ENCODE measurements at regions not wholly inside any gene's neighbourhood (a gene's known extent, or its start where the extent isn't known, plus 50 kb on each side); places are given as distances from the start of the nearest gene placed in this dataset.
"Not testable (repeated sequence)": the region's sequence is repeated elsewhere in the genome, so short reads cannot be mapped to it uniquely, and the experiment has no call there.

DNA sequence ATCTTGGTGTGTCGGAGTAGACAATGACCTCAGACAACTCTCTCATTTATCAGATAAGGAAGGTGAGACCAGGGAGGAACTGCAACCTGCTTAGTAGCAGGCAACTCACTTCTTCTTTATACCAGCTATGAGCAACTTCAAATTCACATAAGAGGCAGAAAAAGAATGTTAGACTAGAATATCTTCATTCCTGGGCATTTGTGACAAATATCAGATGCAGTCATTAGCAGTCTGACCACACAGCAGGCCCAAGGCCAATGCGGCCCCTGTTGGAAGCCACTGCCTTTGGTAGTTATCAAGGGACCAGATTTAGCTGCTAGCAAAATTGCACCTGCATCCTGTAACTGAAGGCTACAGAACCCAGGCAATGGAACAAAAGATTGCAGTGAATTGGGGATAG lies 219.2 kb upstream of the RASGEF1B start:
- no peak overlapping the region for H3K4me3 ChIP-seq (ENCODE audit: low read depth, low read length)

DNA sequence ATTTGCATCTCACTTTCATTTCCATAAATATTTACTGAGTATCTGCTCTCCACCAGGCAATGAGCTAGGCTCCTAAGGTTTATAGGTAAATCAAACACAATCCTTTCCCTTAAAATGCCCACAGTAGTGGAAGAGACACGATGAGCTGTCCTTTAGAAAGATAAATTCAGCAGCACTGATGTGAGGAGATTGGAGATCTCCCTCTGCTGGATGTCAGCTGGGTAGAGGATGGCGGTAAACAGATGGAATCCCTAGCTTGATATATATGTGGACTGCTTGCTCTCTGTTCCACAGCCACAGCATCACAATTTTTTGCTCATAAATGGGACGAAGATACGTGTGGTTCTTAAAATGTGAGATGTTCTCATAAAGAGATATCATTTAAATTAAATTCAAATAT lies 216.4 kb upstream of the RASGEF1B start:
- H3K4me3 ChIP-seq (ENCODE audit: low read depth, low read length) = no peak overlapping the region

DNA sequence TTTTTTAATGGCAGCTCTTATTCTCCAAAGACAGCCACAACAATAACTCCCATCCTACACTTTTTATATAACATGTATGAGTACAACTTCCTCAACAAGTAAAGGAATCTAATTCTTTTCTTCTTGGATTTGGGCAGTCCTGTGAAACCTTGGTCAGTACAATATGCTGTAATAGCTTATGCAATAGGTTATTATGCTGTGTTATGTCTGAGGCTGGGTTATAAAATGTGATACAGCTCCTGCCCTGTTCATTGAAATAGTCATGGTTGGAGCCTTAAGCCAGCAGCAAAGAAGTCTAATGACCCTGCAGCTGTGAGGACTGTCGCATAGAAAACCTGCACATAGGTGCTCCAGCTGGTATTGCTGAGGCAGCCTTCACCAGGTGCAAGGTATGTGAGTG lies 215.8 kb upstream of the RASGEF1B start:
- no peak overlapping the region for H3K4me3 ChIP-seq (ENCODE audit: low read depth, low read length)

DNA sequence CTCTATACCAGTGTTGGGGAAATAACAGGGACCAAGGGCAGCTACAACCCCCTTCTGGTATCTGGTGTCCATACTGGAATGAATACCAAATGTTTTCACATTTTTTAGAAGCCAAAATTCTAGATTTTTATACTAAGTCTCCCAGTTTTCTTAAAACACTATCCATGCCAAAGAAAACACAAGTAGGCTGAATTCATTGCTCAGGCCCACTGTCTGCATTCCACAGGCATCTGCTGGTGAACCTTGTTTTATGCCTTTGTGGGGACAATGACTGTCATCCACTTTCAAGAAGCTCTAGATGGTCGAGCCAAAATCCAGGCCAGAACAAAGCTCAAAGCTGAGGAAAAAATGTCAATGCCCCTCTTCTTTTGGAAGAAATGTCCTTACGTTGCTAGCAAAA lies 213.4 kb upstream of the RASGEF1B start:
- H3K4me3 ChIP-seq (ENCODE audit: low read depth, low read length) = no peak overlapping the region

GRCh38 chr4:81684352-81684751 lies 212.6 kb upstream of the RASGEF1B start:
- no peak overlapping the region for H3K4me3 ChIP-seq (ENCODE audit: low read depth, low read length)

DNA sequence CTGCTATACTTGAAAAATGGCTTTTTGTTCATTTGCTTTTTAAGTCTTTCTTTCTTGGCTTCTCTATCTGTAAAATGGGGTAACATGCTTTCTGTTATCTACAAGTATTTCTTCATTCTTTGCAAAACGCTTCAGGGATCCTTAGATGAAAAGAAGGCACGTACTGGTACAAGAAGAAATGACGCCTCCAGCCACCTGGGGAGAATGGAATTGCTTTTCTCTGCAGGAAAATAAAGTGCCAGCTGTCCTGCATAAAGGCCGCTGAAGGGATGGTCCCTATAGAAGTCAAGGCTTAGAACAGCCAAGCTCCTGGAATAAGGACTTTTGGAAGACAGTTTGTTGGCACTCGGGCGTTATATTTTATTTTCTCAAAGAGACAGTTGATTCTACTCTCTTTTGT lies 210.8 kb upstream of the RASGEF1B start:
- no peak overlapping the region for H3K4me3 ChIP-seq (ENCODE audit: low read depth, low read length)

DNA sequence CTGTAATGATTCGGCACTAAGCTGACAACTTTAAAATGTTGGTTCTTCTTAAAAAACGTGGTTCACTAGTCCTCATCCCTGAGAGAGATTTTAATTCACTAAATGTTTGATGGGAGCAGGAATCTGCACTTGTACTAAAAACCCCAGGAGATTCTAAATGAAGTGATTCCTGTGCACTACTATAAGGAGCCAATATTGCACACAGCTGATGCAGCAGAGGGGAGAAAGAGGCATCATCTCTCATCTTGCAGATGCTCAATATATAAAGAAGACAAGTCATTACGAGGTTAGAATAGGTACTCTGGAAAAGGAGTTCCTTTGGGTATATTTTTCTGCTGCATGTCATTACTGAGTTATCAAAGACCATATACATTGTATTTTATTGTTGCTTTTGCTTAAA lies 207.6 kb upstream of the RASGEF1B start:
- no peak overlapping the region for H3K4me3 ChIP-seq (ENCODE audit: low read depth, low read length)

DNA sequence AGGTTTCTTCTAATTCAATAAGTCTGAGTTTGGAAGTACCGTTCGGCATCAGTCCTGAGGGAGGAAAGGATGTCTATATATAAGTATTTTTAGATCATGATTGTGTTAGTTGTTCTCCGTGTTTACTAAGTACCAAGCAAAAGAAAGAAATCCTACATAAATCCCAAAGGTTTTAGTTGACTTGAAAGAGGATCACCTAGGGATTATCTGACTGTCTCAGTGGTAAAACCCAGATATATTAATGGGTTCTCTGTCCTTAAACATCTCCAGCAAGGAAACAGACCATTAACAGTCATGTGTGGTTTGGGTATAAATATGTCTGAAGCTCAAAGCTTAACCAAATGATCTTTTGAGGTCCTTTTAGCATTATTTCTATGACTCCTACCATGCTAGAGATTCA lies 207.1 kb upstream of the RASGEF1B start:
- H3K4me3 ChIP-seq (ENCODE audit: low read depth, low read length) = no peak overlapping the region

DNA sequence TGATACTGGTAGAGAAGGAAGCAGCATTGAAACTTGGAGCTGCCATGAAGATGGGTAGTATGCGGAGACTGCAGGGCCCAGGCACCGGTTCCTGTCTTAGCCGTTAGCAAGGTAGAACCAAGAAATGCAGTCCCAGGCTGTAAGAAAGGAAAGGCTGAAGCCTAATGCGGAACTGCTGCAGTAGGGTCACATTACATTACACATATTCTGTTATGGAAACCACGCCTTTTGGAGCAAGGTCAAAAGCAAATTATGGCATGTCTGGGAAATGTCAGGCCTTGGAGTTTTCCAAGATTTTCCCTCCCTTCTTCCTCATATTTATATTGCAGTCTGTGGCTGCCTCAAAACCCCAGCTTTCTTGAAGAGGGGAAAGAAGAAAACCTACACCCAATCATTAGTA lies 204.8 kb upstream of the RASGEF1B start:
- no peak overlapping the region for H3K4me3 ChIP-seq (ENCODE audit: low read depth, low read length)

- H3K4me3 ChIP-seq (ENCODE audit: low read depth, low read length) = no peak overlapping the region
Observed at GRCh38 chr4:81675791-81676393, 204.2 kb upstream of the RASGEF1B start.

GRCh38 chr4:81673961-81674360 lies 202.3 kb upstream of the RASGEF1B start:
- H3K4me3 ChIP-seq (ENCODE audit: low read depth, low read length) = no peak overlapping the region

DNA sequence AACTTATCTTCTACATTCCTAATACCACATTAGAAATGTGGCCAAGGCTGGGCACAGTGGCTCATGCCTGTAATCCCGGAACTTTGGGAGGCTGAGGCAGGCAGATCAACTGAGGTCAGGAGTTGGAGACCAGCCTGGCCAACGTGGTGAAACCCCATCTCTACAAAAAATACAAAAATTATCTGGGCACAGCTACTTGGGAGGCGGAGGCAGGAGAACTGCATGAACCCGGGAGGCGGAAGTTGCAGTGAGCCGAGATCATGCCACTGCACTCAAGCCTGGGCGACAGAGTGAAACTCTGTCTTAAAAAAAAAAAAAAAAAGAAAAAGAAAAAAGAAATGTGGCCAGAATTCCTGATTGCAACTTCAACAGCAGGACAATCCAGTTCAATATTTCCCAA lies 196.6 kb upstream of the RASGEF1B start:
- not testable (repeated sequence) for H3K4me3 ChIP-seq (ENCODE audit: low read depth, low read length)

DNA sequence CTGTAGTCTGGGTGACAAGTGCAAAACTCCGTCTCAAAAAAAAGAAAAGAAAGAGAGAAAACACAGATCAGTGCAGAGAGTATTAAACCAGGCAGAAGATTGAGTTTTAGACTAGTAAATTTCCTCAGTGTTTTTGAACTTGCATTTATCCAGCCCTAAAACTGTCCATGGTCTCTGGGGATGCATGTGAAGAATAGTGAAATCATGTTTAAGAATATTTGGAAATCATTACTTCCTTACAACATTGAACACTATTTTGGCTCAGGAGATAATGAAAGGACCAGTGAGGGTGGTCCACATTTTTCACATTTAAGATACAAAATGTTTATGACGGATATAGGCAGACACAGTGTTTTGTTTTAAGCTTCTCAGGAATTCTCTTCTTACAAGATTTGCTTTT lies 195.8 kb upstream of the RASGEF1B start:
- H3K4me3 ChIP-seq (ENCODE audit: low read depth, low read length) = no peak overlapping the region

- H3K4me3 ChIP-seq (ENCODE audit: low read depth, low read length) = no peak overlapping the region
Observed at GRCh38 chr4:81666491-81666890, 194.8 kb upstream of the RASGEF1B start.

DNA sequence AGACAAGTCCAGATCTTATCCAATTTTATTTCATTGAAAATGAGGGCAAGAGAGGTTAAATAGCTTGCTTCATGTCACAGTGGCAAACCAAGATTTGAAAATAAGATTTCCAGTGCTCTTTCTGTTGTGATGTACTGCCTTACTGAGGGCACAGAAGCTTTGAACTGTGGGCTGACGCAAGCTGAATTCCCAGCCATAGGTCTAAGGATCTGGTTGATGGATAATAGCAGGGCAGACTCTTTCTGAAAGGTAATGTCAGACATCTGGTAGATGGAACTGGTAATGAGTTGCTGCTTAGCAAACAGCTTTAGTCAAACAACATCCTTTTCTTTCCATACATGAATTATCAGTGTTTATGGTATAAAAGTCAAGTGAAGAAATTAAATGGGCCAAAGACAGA lies 193.9 kb upstream of the RASGEF1B start:
- H3K4me3 ChIP-seq (ENCODE audit: low read depth, low read length) = no peak overlapping the region

DNA sequence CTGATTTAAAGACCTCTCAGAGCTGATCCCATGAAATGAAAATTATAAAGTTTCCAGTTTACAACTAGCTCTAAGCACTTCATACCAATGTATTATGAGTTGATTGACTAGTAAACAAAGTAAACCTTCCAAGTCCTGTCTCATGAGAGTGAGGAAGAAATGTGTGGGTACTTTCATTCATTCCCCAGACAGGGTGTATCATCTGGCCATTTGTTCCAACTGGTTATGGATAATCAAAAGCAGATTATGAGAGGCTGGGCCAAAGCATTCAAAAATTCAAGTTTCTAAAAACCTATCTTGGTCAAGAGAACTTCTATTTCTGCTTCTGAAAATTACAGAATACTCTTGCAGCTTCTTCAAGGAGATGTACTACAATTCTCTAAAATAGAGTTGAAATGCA lies 193.3 kb upstream of the RASGEF1B start:
- H3K4me3 ChIP-seq (ENCODE audit: low read depth, low read length) = no peak overlapping the region

DNA sequence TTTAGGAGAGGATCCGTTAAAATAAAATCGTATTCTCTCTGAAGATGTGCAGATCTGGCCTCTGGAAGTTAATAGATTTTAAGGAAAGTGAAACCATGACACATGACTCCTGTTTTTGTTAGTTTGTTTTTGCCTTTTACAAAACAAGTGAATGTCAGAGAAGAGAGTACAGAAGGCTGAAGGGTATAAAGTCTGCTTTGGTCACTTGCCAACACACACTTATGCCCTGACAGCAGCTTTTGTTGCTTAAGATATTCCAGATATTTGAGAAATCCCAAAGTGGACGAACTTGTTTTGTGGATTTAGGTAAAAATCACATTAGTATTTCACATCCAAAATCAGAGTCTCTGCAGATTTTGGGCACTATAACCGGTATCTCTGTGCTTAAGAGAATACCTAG lies 192.4 kb upstream of the RASGEF1B start:
- H3K4me3 ChIP-seq (ENCODE audit: low read depth, low read length) = no peak overlapping the region

- no peak overlapping the region for H3K4me3 ChIP-seq (ENCODE audit: low read depth, low read length)
Observed at GRCh38 chr4:81663368-81663767, 191.7 kb upstream of the RASGEF1B start.

DNA sequence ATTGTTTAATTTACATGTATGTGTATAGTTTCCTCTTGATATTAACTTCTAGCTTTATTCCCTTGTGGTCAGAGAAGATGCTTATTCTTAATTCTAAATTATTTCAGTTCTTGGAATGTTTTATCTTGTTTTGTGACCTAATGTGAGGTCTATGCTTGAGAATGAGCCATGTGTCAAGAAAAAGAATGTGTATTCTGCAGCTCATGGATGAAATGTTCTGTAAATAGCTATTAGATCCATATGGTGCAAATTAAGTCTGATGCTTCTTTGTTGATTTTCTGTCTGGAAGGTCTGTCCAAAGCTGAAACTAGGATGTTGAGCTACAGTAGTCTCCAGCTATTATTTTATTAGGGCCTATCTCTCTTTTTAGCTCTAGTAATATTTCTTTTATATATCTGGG lies 187.3 kb upstream of the RASGEF1B start:
- no peak overlapping the region for H3K4me3 ChIP-seq (ENCODE audit: low read depth, low read length)

- H3K4me3 ChIP-seq (ENCODE audit: low read depth, low read length) = no peak overlapping the region
Observed at GRCh38 chr4:81652069-81652478, 180.4 kb upstream of the RASGEF1B start.

DNA sequence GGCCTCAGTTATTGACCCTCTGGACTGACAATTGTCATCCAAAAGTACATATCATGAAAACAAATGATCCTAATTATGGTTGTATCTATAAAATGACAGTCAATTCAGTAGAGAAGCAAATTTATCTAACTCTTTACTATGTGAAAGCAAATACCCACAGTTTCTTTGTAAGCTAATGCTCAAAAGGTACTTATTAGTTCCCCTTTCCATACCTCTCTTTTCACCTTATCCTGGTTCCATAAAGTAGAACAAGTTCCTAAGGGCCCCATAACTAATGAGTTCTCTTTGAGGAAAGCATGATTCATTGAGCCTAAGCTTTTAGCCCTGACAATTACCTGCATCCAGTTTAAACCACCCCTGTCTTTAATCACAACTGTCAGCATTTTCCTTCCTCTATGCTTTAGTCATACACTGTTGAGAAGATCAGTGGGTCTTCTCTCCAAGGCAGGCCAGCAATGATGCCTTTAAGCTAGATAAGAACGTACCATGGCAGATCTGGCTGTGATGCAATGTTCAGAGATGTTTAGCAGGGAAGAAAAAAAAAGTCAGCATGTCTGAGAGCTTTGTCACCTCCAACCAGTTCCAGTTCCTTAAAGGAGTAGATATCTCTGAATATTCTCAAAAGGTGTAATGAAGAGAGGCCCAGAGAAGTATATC lies 179.7 kb upstream of the RASGEF1B start:
- H3K4me3 ChIP-seq (ENCODE audit: low read depth, low read length) = no peak overlapping the region

DNA sequence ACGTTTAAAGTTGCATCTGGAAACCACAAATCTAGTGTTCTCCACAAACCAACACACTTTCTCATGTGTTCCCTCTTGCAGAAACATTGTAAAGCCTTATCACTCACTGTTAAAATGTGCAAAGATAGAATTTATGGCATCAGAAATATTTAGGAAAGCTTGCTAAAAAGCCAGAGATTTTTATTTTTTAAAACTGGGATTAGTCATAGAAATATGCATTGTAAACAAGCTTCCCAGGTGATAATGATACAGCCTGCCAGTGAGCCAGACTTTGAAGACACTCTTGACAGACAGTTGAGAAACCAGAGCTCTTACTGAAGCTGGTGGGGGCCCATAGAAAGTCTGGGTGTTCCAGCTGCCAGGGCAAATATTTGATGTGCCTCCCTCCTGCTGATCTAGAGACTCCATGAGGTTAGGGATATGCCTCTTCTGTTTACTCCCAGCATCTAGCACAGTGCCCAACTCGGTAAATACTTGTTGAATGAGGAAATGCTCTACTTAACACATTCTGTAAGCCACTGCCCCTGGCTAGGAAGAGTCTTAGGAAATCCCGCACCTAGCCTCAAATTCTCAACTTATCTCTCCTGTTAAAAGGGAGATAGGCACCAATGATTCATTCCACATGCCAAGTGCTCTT lies 179.0 kb upstream of the RASGEF1B start:
- no peak overlapping the region for H3K4me3 ChIP-seq (ENCODE audit: low read depth, low read length)
